AG04450 (cell line): ENCODE measurements at regions not wholly inside any gene's neighbourhood (a gene's known extent, or its start where the extent isn't known, plus 50 kb on each side); places are given as distances from the start of the nearest gene placed in this dataset.

Source experiments
- CTCF ChIA-PET: fragments of 300-600, 350-600 bp; formaldehyde crosslinking; extraction: SDS; loops from one replicate; lab custom pipeline; 2022; ENCODE audit warnings: antibody characterized with exemption, inconsistent platforms; lab: Charles Lee
- POLR2A ChIA-PET: fragments of 350-600 bp; formaldehyde crosslinking; extraction: SDS; loops from one replicate; lab custom pipeline; 2021; ENCODE audit warnings: antibody characterized with exemption, inconsistent platforms; lab: Yijun Ruan, JAX
- DNase-seq: peaks from one replicate; pipeline ENCODE4 v3.0.0-alpha.2; 2011; ENCODE audit warnings: low read depth, low spot score
- H3K27ac ChIP-seq: one replicate; pipeline ENCODE4 v1.5.1; 2012; ENCODE audit warnings: low read depth, low read length, control low read depth
- H3K27me3 ChIP-seq: one replicate; pipeline ENCODE4 v1.6.0; 2012; ENCODE audit warnings: low read length; ENCODE audit not compliant: control insufficient read depth, insufficient read depth
- H3K4me3 ChIP-seq: 2 replicates; pipeline ENCODE4 v1.5.1; 2011; ENCODE audit warnings: mild to moderate bottlenecking, low read depth, low read length, control low read depth
- H3K9me3 ChIP-seq: 2 replicates; pipeline ENCODE4 v1.5.1; 2012; ENCODE audit warnings: low read length; ENCODE audit not compliant: control insufficient read depth, insufficient read depth
- TF ChIP-seq, protein P1 (sequence below): IDR thresholded peaks from 2 replicates; pipeline ENCODE4 v1.5.1; 2011; ENCODE audit warnings: low read depth, low read length, control low read depth, inconsistent platforms

DNA sequence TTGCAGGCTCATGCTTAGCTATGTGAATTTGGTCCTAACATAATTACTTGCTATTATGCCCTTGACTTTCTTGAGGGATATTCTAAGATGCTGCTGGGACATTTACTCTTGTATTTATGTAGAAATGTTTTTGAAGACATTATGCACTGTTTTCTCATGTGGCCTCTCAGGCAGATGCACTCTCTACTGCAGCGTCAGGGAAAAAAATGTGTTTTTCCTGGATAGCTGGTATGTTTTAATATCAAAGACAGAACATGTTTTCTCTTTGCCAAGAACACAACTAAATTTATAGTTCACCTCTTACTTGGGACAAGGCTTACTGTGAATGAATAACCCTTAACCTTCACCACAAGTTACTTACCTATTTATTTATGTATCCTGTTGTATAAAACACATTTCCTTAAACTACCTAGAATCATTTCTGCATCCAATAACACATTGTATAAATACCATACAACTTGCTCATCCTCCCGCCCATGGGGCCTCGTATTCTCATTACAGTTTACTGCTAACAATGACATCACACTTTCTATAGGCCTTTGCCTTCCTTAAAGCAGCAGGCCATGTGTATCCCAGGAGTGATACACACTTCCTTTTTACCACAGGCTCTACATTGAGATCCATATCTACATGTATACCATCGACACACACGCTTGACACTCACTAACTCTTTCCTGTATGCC, 178.7 kb downstream of the SLIT2 start:
- CTCF ChIA-PET: interaction anchor here (0.7 to 5.9 kb wide), 8 partner anchors 10 to 254 kb away, joined by 3 to 81 read pairs (median 6); no protein-coding TSS in a partner anchor
- DNase-seq: peak; percentile 48

DNA sequence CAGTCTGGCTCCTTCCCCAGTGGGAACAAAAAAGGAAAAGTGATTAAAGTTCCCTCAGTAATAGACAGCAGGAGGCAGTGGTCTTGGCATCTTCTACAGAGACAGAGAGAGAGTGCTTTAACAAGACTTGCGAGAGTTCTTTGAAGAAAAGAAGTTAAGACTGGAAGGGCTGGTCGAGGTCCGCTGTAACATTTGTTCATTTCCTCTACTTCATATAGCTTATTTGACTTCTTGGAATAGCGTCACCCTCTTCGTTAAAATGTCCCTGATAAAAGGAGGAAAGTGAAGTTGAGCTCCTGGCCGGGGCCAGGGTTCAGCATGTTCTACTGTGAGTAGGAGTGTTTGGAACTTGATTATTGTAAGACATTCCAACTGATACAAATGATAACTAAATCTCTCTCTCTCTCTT, 179.8 kb downstream of the SLIT2 start:
- H3K27ac ChIP-seq: no peak overlapping the region
- ChIA-PET CTCF (interaction anchor here (0.7 to 4.4 kb wide), 5 partner anchors 111 to 253 kb away, joined by 3 to 22 read pairs (median 4); no protein-coding TSS in a partner anchor), POLR2A (no interaction called here)
- no peaks in the 10 kb centered on the region for H3K27me3 ChIP-seq
- TF ChIP-seq, protein P1, sequence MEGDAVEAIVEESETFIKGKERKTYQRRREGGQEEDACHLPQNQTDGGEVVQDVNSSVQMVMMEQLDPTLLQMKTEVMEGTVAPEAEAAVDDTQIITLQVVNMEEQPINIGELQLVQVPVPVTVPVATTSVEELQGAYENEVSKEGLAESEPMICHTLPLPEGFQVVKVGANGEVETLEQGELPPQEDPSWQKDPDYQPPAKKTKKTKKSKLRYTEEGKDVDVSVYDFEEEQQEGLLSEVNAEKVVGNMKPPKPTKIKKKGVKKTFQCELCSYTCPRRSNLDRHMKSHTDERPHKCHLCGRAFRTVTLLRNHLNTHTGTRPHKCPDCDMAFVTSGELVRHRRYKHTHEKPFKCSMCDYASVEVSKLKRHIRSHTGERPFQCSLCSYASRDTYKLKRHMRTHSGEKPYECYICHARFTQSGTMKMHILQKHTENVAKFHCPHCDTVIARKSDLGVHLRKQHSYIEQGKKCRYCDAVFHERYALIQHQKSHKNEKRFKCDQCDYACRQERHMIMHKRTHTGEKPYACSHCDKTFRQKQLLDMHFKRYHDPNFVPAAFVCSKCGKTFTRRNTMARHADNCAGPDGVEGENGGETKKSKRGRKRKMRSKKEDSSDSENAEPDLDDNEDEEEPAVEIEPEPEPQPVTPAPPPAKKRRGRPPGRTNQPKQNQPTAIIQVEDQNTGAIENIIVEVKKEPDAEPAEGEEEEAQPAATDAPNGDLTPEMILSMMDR: 0 out of 2 replicates have a peak, but pooled peaks have one; percentile 18
- DNase-seq: no peak
- H3K9me3 ChIP-seq: no peaks in the 10 kb centered on the region
- no peak overlapping the region for H3K4me3 ChIP-seq

More for the DNA sequence above, 178.7 kb downstream of the SLIT2 start:
- H3K9me3 ChIP-seq: no peaks in the 10 kb centered on the region
- POLR2A ChIA-PET: no interaction called here
- no peaks in the 10 kb centered on the region for H3K27me3 ChIP-seq
- H3K27ac ChIP-seq: peak overlapping the region; percentile 2
- TF ChIP-seq, protein P1: no peak
- no peak overlapping the region for H3K4me3 ChIP-seq

DNA sequence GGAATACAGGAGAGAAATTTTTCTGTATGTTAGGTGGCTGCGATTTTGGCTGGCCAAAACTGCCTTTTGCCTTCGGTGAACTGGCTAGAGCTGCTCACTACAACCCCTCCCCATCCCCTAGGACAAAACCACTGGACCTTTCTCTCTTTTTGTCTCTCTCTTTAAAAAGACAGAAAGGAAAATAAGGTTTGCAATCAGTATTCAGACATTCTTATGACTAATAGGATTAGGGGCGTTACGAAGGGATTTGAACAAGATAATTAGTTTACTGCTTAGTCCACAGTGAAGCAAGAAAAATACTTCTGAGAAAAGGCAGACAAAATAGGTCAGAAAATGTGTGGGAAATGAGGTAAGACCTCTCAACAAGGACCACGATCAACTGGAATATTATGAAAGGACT, 180.4 kb downstream of the SLIT2 start:
- no peaks in the 10 kb centered on the region for H3K27me3 ChIP-seq
- no peaks in the 10 kb centered on the region for H3K9me3 ChIP-seq
- H3K4me3 ChIP-seq: no peak overlapping the region
- TF ChIP-seq, protein P1: no peak
- no peak for DNase-seq
- ChIA-PET CTCF (interaction anchor here (0.7 to 4.4 kb wide), 5 partner anchors 110 to 252 kb away, joined by 3 to 22 read pairs (median 4); no protein-coding TSS in a partner anchor), POLR2A (no interaction called here)
- H3K27ac ChIP-seq: no peak overlapping the region

DNA sequence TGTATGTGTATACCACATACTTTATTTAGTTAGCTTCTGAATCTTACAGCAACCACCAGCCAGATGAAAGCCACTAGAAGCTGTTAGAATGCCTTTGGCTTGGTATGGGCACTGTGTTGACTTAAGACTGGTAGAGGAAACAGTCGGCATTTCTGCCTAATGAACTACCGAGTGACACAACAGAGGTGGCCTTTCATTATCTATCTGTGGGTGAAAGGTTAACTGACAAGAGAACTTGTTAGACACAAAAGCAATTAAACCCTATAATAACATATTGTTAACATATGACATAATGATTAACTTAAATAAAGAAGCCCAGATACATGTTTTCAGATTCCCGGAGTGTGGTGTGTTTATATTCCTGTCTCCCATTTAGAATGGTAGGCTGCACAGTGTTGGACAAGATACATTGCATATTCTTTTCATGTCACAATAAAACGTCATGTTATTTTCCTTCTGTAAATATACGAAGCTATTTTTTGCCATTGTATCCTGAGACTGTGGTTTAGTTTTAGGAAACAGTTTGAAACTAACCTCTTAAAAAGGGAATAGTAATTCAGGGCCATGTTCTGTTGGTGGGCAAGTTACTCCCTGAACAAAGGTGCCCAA, 181.5 kb downstream of the SLIT2 start:
- TF ChIP-seq, protein P1: no peak
- Histone ChIP-seq H3K27ac (no peak overlapping the region), H3K4me3 (no peak overlapping the region), H3K27me3 (no peaks in the 10 kb centered on the region), H3K9me3 (no peaks in the 10 kb centered on the region)
- POLR2A ChIA-PET: no interaction called here
- CTCF ChIA-PET: interaction anchor here (0.6 to 4.4 kb wide), 3 partner anchors 76 to 251 kb away, joined by 3 to 22 read pairs (median 4); no protein-coding TSS in a partner anchor
- DNase-seq: no peak

DNA sequence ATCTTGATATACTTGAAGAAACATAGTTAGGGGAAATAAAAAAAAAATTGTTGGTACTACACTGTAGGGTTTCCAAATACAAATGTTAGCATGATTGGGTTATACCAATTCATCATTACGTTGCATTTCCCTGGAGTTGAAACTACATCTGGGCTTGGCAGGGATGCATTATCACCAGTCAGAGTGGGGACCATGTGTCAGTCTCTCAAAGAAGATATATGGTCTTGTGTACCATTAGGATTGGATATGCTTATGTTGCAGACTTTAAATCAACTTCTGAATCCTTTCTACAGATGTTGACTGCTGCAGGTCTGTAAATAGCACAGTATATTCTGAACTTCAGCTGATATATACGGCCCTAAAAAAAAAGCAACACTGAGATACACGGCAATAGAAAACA, 188.5 kb downstream of the SLIT2 start:
- Histone ChIP-seq H3K27me3 (no peaks in the 10 kb centered on the region), H3K4me3 (no peak overlapping the region), H3K27ac (no peak overlapping the region), H3K9me3 (no peaks in the 10 kb centered on the region)
- ChIA-PET POLR2A (no interaction called here), CTCF (no interaction called here)
- no peak for DNase-seq
- TF ChIP-seq, protein P1: no peak
